Epithelial cell of proximal tubule (primary cell): ENCODE measurements at regions not wholly inside any gene's neighbourhood (a gene's known extent, or its start where the extent isn't known, plus 50 kb on each side); places are given as distances from the start of the nearest gene placed in this dataset.

ENCODE experiments used
- DNase-seq: peaks from one replicate; pipeline ENCODE4 v3.0.0-alpha.2; 2011; ENCODE audit warnings: low read depth
- H3K4me3 ChIP-seq: 2 replicates; pipeline ENCODE4 v1.5.1; 2011; ENCODE audit warnings: low read depth, mild to moderate bottlenecking, low read length
- TF ChIP-seq, protein P1 (sequence below): conservative IDR thresholded peaks from 2 replicates; pipeline ENCODE4 v1.5.1; 2012; ENCODE audit warnings: low read depth, mild to moderate bottlenecking, low read length

- no peak overlapping the region for H3K4me3 ChIP-seq
- TF ChIP-seq, protein P1, sequence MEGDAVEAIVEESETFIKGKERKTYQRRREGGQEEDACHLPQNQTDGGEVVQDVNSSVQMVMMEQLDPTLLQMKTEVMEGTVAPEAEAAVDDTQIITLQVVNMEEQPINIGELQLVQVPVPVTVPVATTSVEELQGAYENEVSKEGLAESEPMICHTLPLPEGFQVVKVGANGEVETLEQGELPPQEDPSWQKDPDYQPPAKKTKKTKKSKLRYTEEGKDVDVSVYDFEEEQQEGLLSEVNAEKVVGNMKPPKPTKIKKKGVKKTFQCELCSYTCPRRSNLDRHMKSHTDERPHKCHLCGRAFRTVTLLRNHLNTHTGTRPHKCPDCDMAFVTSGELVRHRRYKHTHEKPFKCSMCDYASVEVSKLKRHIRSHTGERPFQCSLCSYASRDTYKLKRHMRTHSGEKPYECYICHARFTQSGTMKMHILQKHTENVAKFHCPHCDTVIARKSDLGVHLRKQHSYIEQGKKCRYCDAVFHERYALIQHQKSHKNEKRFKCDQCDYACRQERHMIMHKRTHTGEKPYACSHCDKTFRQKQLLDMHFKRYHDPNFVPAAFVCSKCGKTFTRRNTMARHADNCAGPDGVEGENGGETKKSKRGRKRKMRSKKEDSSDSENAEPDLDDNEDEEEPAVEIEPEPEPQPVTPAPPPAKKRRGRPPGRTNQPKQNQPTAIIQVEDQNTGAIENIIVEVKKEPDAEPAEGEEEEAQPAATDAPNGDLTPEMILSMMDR = no peak
- no peak for DNase-seq
Observed at GRCh38 chr5:28077291-28078240, 1039.2 kb upstream of the CDH9 start.

DNA sequence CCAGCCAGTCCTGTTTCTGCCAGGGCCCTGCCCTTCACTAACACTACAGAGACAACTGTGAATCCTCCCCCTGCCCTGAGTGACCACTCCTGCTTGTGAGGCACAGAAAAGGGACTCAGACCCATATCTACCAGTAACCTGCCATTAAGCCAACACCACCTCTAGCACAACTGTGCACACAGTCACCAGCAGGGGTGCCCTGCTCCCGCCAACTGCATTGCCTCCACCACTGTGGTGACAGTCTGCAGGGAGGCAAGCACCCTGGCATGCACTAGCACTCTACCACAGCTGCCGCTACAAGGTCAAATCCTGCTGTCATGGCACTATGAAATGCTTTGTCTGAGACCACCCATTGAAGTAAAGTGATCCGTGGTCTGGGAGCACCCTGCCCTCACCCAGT, 1028.5 kb upstream of the CDH9 start:
- H3K4me3 ChIP-seq = no peak overlapping the region
- no peak for DNase-seq
- TF ChIP-seq, protein P1 = no peak

DNA sequence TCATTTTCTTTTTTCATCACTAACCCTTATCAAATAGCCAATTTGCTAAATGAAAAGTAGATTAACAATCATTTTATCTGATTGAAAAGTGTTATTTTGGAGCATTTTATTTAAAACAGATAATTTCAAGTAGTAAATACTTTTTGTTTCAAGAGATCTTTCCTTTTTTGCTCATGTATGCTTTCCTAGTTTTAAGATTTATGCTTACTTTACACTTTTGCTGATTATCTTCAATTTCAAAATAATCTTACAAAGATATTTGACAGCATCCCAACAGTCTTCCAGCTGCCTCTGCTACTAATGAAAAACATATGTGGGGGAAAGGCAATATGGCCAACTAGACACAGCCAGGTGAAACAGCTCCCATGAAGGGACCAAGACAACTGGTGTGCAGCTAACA, 1027.3 kb upstream of the CDH9 start:
- no peak overlapping the region for H3K4me3 ChIP-seq
- TF ChIP-seq, protein P1 = no peak
- no peak for DNase-seq

DNA sequence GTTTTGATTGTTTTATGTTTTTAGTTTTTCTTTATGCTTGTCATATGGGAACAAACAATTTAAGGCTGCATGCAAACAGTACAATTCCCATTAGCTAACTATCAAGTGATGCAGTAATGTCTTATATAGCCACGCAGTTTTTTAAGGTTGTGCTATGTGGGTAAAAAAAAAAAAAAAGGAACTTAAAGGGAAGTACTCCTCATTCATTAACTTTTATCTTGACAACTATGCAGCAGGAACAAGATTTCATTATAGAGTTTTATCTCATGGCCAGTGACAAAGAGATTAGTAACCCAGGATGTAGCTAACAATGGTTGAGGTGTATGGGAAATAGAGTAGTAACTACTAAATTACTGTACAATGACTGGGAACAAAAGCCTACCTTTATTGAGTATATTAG, 1008.2 kb upstream of the CDH9 start:
- no peak overlapping the region for H3K4me3 ChIP-seq
- DNase-seq = no peak
- TF ChIP-seq, protein P1 = no peak

DNA sequence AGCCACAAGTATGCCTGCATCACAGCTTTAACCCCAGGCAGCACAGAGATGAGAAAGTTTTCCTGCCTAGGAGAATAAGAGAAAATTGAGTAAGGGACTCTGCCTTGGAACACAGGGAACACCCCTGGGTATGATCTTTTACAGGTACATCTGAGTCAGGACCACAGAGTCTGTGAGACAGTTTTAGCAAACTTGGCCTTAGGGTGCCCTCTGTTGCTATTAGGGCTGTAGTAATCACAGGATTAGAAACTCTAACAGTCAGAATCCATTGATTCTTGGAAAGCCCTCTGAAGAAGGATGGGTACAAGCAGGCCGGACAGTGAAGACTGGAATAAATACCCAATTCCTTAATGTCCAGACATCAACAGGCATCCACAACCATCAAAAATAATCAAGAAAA, 989.5 kb upstream of the CDH9 start:
- TF ChIP-seq, protein P1 = no peak
- H3K4me3 ChIP-seq = no peak overlapping the region
- no peak for DNase-seq

GRCh38 chr5:28017178-28017577, 978.8 kb upstream of the CDH9 start:
- H3K4me3 ChIP-seq = no peak overlapping the region
- TF ChIP-seq, protein P1 = no peak
- no peak for DNase-seq

DNA sequence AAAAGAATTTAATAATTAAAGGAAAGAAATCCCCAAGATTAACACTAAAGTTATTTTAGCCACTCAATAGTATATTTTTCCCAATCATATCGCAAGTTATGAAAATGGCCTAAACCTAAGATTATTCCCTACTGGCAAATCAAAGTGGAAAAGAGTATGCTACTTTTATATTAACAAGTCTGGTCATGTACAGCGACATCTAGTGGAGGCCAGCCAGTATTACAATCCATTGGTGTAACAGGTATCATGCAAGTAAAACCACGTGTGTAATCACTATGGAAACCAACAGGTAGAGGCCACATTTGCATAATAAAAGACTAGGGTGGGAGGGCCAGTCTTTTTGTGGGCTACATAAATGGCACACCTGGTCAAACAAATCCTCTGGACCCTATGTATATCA, 976.4 kb upstream of the CDH9 start:
- H3K4me3 ChIP-seq = no peak overlapping the region
- TF ChIP-seq, protein P1 = peak; percentile 59
- DNase-seq = no peak
